DOHH2 (cell line): ENCODE measurements at regions not wholly inside any gene's neighbourhood (a gene's known extent, or its start where the extent isn't known, plus 50 kb on each side); places are given as distances from the start of the nearest gene placed in this dataset.

Source experiments
- H3F3A ChIP-seq: fragments of 200-600 bp; sonication (generic), shearing (Covaris generic); 2 replicates; pipeline ENCODE4 v1.6.0; 2016; ENCODE audit warnings: antibody characterized with exemption, mild to moderate bottlenecking; ENCODE audit not compliant: control insufficient read depth, insufficient read depth
- H3K27ac ChIP-seq: fragments of 200-600 bp; sonication (generic); 2 replicates; pipeline ENCODE4 v1.5.1; 2014; ENCODE audit warnings: low read depth, mild to moderate bottlenecking, low read length, moderate library complexity
- H3K27me3 ChIP-seq: fragments of 200-600 bp; sonication (generic); 2 replicates; pipeline ENCODE4 v1.6.1; 2014; ENCODE audit warnings: mild to moderate bottlenecking, low read length, mixed read lengths; ENCODE audit not compliant: control insufficient read depth
- H3K36me3 ChIP-seq: fragments of 200-600 bp; sonication (generic); 2 replicates; pipeline ENCODE4 v1.6.1; 2014; ENCODE audit warnings: mild to moderate bottlenecking, low read length, moderate library complexity, mixed read lengths; ENCODE audit not compliant: control insufficient read depth
- H3K4me1 ChIP-seq: fragments of 200-600 bp; sonication (generic); 2 replicates; pipeline ENCODE4 v1.6.1; 2014; ENCODE audit warnings: mild to moderate bottlenecking, low read length, mixed read lengths; ENCODE audit not compliant: control insufficient read depth
- H3K4me2 ChIP-seq: fragments of 200-600 bp; sonication (generic); 2 replicates; pipeline ENCODE4 v1.6.0; 2014; ENCODE audit warnings: mild to moderate bottlenecking, low read length, moderate library complexity
- H3K4me3 ChIP-seq: fragments of 200-600 bp; sonication (generic); 2 replicates; pipeline ENCODE4 v1.5.1; 2014; ENCODE audit warnings: mild to moderate bottlenecking, low read length, mixed read lengths
- H3K79me2 ChIP-seq: fragments of 200-600 bp; sonication (generic); 2 replicates; pipeline ENCODE4 v1.6.1; 2014; ENCODE audit warnings: mild to moderate bottlenecking, low read length, mixed read lengths; ENCODE audit not compliant: control insufficient read depth
- H3K9me2 ChIP-seq: fragments of 200-600 bp; sonication (generic); replicated peaks from 2 replicates; pipeline ENCODE4 v1.6.1; 2014; ENCODE audit warnings: mild to moderate bottlenecking, low read length, mixed read lengths; ENCODE audit not compliant: control insufficient read depth
- H3K9me3 ChIP-seq: fragments of 200-600 bp; sonication (generic); 2 replicates; pipeline ENCODE4 v1.6.1; 2014; ENCODE audit warnings: antibody characterized with exemption, low read length, mixed read lengths; ENCODE audit not compliant: control insufficient read depth, insufficient read depth
- H4K20me1 ChIP-seq: fragments of 200-600 bp; sonication (generic); 2 replicates; pipeline ENCODE4 v1.6.0; 2014; ENCODE audit warnings: low read depth, mild to moderate bottlenecking, antibody characterized with exemption, low read length, moderate library complexity; ENCODE audit not compliant: control insufficient read depth, insufficient read depth
- EZH2phosphoT487 ChIP-seq: fragments of 200-600 bp; sonication (generic); IDR thresholded peaks from 2 replicates; pipeline ENCODE4 v1.6.1; 2017; ENCODE audit warnings: borderline replicate concordance, mild to moderate bottlenecking, antibody characterized with exemption, low read length, moderate library complexity, mixed read lengths
- TF ChIP-seq, protein P1 (sequence below): fragments of 200-600 bp; sonication (generic); IDR thresholded peaks from one replicate; pipeline ENCODE4 v1.5.1; 2014; ENCODE audit warnings: antibody characterized with exemption, mild to moderate bottlenecking, low read depth, low read length; ENCODE audit not compliant: poor library complexity, severe bottlenecking

DNA sequence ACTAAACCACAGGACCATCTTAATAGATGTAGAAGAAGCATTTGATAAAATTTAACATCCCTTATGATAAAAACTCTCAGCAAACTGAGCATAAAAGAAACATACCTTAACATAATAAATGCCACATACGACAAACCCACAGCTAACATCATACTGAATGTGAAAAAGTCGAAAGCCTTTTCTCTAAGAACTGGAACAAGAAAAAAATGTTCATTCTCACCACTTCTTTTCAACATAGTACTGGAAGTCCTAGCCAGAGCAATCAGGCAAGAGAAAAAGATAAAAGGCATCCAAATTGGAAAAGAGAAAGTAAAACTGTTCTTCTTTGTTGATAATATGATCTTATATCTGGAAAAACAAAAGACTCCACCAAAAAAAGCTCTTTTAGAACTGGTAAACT is 134.2 kb downstream of the RPL22L1 start:
- no peaks in the 10 kb centered on the region for H4K20me1 ChIP-seq
- H3K4me1 ChIP-seq, result no peaks in the 10 kb centered on the region
- no peaks in the 10 kb centered on the region for H3K9me3 ChIP-seq
- no peak overlapping the region for H3K4me2 ChIP-seq
- no peaks in the 10 kb centered on the region for H3K79me2 ChIP-seq
- H3F3A ChIP-seq, result no peaks in the 10 kb centered on the region
- no peak overlapping the region for H3K27ac ChIP-seq
- H3K27me3 ChIP-seq, result 0 out of 2 replicates have a peak, but pooled peaks cover 7% of the 10 kb centered on the region
- H3K4me3 ChIP-seq, result no peak overlapping the region
- TF ChIP-seq, protein P1, sequence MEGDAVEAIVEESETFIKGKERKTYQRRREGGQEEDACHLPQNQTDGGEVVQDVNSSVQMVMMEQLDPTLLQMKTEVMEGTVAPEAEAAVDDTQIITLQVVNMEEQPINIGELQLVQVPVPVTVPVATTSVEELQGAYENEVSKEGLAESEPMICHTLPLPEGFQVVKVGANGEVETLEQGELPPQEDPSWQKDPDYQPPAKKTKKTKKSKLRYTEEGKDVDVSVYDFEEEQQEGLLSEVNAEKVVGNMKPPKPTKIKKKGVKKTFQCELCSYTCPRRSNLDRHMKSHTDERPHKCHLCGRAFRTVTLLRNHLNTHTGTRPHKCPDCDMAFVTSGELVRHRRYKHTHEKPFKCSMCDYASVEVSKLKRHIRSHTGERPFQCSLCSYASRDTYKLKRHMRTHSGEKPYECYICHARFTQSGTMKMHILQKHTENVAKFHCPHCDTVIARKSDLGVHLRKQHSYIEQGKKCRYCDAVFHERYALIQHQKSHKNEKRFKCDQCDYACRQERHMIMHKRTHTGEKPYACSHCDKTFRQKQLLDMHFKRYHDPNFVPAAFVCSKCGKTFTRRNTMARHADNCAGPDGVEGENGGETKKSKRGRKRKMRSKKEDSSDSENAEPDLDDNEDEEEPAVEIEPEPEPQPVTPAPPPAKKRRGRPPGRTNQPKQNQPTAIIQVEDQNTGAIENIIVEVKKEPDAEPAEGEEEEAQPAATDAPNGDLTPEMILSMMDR, result no peak
- TF ChIP-seq EZH2phosphoT487, result no peak
- no peaks in the 10 kb centered on the region for H3K36me3 ChIP-seq
- no peaks in the 10 kb centered on the region for H3K9me2 ChIP-seq

DNA sequence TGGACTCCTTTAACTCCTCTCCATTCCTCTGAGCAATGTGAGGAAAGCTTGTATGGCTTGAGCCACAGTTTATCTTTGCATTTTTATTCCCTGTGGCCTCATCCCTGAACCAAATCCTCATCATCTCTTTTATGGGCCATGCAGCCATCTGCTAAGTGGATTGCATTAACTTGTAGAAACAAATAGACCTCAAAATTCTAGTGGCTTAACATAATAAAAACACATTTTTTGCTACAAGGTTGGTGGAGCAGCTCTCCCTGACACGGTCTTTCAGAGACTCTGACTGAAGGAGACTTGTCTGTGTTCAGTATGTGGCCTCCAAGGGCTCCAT is 135.3 kb downstream of the RPL22L1 start:
- TF ChIP-seq, protein P1, result no peak
- no peak for TF ChIP-seq EZH2phosphoT487
- no peak overlapping the region for H3K4me2 ChIP-seq
- H3K27me3 ChIP-seq, result 0 out of 2 replicates have a peak, but pooled peaks cover 7% of the 10 kb centered on the region
- H3K27ac ChIP-seq, result no peak overlapping the region
- no peaks in the 10 kb centered on the region for H3K36me3 ChIP-seq
- no peaks in the 10 kb centered on the region for H3K4me1 ChIP-seq
- no peaks in the 10 kb centered on the region for H3K9me2 ChIP-seq
- H3K4me3 ChIP-seq, result no peak overlapping the region
- no peaks in the 10 kb centered on the region for H3K79me2 ChIP-seq
- H4K20me1 ChIP-seq, result no peaks in the 10 kb centered on the region
- H3K9me3 ChIP-seq, result no peaks in the 10 kb centered on the region
- H3F3A ChIP-seq, result no peaks in the 10 kb centered on the region

DNA sequence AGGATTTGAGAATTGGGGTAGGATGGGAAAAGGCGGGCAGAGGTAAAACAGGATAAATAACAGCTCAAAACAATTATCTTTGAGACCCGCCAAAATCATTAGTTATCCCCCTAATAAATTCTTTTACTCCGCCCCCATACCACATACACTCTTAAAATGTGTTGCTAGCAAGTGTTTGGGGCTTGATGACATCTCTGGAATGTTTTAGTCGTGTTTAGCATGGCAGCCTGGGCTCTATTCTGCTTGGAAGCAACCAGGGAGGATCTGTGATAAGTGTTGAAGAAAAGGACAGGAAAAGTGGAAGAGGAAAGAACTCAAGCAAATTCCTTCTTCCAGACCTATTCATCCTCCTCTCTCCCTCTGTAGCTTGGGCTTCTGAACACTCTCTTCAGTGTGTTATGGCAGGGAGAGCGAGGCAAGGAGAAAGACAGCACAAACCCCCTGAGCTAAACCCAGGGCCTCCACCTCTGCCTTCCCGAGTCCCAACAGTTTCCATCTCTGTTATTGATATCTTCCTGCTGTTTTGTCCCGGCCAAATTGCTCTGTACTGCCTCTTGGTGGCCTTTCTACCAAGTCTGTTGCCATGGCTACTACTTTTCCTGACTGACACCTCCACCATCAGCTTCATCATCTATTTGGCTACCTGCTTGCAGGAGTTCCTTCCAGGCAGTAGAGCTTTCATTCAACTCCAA is 135.8 kb downstream of the RPL22L1 start:
- no peak overlapping the region for H3K4me2 ChIP-seq
- no peaks in the 10 kb centered on the region for H3K79me2 ChIP-seq
- no peaks in the 10 kb centered on the region for H3K9me3 ChIP-seq
- no peak overlapping the region for H3K4me3 ChIP-seq
- no peak for TF ChIP-seq EZH2phosphoT487
- TF ChIP-seq, protein P1, result no peak
- 0 out of 2 replicates have a peak, but pooled peaks cover 7% of the 10 kb centered on the region for H3K27me3 ChIP-seq
- no peaks in the 10 kb centered on the region for H3K4me1 ChIP-seq
- H3K9me2 ChIP-seq, result no peaks in the 10 kb centered on the region
- H4K20me1 ChIP-seq, result no peaks in the 10 kb centered on the region
- H3F3A ChIP-seq, result no peaks in the 10 kb centered on the region
- H3K36me3 ChIP-seq, result no peaks in the 10 kb centered on the region
- H3K27ac ChIP-seq, result no peak overlapping the region
